ENCODE measurements at regions not wholly inside any gene's neighbourhood (a gene's known extent, or its start where the extent isn't known, plus 50 kb on each side); places are given as distances from the start of the nearest gene placed in this dataset.
"Not testable (repeated sequence)": the region's sequence is repeated elsewhere in the genome, so short reads cannot be mapped to it uniquely, and the experiment has no call there.

DNA sequence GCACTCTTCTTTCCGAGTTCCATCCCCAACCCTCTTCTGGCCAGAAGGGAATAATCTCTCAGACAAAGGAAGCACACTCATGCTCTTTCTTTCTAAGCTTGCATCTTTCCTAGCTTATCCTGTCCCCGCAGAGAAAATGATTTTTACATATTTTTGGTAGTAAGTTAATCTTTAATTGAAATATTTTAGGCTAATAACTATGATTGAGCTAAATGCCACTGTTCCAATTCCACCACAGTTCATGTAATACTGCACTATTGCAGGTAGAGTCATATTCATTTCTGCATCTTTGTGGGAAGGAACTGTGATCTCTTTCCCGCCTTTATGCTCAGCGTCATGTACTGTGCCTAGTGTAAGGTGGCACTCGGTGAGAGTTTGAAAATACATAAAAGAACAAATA, 158.9 kb upstream of the FOXG1 start:
- no peak for DNase-seq (ENCODE audit: low spot score)

DNA sequence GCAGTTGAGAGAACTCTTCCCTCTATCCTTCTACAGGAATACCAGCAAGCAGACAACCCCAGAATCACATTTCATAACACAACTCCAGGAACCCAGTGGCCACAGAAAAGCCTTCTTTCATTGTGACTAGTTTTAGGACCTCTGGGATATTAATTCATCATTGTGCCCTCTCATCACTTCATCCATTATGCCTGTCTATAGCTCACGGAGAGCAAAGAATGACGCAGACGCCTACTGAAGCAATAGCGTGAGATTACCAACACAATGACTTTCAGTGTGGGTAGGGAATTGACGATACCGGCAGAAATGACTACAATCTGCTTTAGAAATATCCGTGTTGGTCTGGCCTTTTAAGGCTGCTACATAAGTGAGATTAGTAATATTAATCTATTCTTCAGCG, 158.1 kb upstream of the FOXG1 start:
- DNase-seq (ENCODE audit: low spot score) = no peak

DNA sequence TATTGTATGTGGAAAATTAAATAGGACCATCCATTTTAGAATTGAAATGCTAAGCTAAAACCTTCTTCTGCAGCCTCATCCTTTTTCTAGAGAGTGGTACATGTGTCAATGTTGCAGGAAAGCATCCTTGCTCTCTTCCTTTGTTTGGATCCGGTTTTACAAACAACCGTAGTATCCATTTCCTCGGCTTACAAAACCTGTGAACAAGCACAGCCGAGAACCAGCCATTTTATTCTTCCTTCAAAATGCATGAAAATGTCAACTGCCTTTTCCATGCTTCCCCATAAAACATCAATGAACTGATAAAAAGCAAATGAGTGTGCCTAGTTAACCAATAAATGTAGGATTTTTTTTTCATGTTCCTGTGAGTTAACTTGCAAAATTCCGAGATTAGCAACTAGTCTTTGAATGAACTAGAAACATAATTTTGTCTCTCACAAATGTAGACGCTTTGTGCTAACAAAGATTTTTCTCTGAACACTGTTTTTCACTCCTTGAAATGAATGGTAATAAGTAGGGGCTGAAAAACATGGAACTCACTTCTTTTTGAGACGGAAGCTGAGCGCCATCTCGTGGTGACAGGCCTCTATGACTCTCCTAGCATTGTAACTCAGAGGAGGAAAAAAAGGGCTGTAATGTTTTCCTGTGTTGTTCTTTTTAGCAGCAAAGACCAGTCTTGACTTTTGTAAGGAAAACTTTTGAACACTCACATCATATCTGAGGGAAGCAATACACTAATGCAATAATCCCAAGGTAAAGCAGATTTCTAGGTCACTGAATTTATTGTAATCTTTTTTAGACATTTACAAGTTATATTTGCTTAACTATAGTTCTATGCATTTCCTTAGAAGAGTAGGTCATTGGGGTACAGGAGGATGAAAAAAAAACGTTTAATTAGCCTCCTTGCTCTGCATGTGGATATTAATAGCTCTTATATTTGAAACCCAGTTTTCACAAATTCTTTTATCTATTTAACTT, 157.4 kb upstream of the FOXG1 start:
- peak; percentile 29 for DNase-seq (ENCODE audit: low spot score)

DNA sequence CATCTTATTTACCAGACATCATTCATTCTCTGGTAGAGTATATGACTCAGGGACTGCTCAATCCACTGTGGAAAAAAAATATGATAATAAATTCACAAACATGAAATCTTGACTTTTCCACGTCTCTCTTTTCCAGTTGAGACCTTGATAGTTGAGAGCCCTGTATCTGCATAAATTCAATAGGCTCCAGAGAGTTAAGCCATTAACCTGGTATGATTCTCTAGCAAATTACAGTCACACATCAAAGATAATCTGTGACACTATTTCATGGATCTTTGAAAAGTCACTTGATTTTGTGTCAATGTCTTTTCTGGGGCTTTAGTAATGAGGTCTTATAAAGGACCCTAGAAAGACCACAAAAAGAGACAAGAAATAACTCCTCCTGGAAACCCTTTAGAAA, 154.2 kb upstream of the FOXG1 start:
- no peak for DNase-seq (ENCODE audit: low spot score)

DNA sequence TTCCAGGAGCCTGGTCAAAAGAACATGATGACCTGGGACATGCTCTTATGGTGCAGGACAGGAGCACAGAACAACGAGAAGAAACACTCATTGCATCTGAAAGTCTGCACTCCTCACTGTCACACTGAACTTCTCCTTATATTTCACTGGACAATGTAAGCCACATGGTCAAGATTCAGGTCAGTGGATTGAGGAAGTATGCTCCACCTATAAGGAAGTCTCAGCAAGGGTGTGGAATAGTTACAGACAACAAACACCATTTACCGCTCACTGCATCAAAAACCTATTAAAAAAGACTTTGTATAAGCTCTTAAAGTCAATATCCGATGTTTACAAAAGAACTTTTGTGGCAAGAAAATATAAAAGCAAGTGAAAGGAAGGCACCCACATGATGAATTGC, 153.1 kb upstream of the FOXG1 start:
- DNase-seq (ENCODE audit: low spot score) = no peak

DNA sequence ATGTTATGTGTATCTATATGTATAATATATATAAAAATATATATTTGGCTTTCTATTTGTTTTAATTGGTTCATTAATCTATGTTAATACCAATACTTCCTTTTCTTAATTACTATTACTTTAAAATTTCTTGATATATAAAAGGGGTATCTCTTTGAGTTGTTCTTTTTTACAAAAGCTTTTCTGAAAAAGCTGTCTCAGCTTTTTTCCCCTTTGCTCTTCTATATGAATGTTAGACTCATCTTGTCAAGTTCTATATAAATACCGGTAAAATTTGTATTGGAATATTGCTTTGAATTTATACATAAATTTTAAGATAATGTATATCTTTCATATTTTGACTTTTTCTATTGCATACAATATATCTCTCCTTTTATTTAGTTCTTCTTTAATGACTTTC, 139.8 kb upstream of the FOXG1 start:
- DNase-seq (ENCODE audit: low spot score) = no peak

DNA sequence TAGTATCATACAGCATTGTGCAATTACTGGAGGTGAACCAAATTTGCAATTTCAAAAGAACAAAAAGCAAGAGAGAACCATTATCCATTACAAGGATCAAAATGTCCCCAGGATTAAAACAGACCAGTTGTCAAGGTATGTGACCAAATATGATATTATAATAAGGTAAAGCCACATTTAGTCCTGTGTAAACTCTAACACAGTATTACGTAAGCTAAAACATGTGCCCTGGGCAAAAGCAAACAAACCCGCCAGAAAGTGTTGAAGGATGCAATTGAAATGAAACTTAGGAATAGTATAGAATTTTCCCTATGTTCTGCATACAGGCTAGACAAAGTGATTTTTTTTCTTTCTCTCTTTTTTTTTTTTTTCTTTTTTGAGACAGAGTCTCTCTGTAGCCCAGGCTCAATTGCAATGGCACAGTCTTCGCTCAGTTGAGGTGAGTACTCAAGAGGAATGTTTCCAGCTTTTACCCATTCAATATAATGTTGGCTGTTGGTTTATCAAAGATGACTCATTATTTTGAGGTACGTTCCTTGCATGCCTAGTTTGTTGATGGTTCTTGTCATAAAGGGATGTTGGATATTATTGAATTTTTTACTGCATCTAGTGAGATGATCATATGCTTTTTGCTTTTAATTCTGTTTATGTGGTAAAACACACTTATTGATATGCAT, 137.1 kb upstream of the FOXG1 start:
- DNase-seq (ENCODE audit: low spot score) = no peak

DNA sequence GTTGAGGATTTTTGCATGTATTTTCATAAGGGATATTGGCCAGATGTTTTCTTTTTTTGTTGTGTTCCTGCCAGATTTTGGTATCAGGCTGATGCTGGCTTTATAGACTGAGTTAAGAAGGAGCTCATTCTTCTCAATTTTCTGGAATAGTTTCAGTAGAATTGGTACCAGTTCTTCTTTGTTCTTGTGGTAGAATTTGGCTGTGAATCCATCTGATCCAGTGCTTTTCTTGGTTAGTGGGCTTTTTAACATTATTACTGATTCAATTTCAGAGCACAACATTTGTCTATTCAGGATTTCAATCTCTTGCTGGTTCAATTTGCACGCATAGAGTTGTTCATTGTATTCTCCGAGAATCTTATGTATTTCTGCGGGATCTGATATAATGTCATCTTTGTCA, 136.5 kb upstream of the FOXG1 start:
- DNase-seq (ENCODE audit: low spot score) = no peak

DNA sequence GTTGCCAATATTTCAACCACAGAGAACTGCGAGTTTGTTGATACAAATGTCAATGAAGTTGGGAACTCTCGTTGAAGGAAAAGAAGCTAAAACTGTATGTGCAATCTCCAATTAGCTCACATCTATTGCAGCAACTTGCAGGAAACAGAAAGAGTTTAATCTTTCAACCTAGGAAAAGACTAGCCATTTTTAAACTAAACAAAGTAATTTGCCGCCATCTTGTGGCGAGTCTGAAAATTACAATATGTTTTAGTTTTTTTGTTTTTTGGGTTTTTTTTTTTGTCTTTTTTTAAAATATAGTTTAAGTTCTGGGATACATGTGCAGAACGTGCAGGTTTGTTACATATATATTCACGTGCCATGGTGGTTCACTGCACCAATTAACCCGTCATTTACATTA, 131.2 kb upstream of the FOXG1 start:
- peak; percentile 18 for DNase-seq (ENCODE audit: low spot score)

DNA sequence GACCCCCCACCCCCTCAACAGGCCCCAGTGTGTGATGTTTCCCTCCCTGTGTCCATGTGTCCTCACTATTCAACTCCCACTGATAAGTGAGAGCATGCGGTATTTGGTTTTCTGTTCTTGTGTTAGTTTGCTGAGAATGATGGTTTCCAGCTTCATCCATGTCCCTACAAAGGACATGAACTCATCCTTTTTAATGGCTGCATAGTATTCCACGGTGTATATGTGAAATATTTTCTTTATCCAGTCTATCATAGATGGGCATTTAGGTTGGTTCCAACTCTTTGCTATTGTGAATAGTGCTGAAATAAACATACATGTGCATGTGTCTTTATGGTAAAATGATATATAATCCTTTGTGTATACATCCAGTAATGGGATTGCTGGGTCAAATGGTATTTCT, 130.8 kb upstream of the FOXG1 start:
- not testable (repeated sequence) for DNase-seq (ENCODE audit: low spot score)

DNA sequence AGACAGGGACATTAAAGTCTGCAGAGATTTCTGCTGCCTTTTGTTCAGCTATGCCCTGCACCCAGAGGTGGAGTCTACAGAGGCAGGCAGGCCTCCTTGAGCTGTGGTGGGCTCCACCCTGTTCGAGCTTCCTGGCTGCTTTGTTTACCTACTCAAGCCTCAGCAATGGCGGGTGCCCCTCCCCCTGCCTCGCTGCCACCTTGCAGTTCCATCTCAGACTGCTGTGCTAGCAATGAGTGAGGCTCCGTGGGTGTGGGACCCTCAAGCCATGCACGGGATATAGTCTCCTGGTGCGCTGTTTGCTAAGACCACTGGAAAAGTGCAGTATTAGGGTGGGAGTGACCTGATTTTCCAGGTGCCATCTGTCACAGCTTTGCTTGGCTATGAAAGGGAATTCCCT, 125.4 kb upstream of the FOXG1 start:
- not testable (repeated sequence) for DNase-seq (ENCODE audit: low spot score)

DNA sequence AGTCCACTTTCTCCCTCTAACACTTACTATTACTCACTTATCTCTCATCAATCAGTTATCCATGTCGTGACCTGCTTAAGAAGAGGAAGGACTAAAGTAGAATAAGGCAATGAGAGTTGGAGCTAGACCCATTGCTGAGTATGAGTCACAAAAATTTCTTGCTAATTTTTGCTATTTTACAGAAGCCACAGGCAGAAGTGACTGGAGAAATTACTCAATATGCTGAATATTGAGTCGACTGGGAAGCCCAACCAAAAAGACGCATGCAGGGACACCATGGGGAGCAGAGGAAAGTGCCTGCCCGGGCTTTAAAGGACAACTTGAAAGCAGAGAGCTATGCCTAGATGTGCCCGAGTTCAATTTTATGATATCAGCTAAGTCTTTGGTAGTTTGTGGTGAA, 115.4 kb upstream of the FOXG1 start:
- DNase-seq (ENCODE audit: low spot score) = peak; percentile 12

DNA sequence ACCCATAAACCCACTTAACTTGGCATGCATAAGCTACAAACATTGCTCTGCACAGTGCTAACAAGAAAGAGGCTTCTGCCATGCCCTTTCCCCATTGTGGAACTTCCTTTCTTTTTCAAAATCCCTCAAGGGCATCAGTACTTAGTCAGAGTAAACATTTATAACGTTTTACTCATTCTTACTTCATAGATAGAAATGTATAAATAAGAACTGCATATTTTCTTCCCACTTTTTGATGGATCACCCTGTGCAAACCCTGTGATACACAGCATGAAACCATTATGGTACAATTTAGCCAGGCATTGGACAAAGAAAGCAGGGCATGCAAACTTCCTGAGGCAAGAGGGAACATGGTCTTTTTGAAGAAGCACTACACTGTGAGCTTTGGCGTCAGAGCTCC, 113.8 kb upstream of the FOXG1 start:
- DNase-seq (ENCODE audit: low spot score) = peak; percentile 39

DNA sequence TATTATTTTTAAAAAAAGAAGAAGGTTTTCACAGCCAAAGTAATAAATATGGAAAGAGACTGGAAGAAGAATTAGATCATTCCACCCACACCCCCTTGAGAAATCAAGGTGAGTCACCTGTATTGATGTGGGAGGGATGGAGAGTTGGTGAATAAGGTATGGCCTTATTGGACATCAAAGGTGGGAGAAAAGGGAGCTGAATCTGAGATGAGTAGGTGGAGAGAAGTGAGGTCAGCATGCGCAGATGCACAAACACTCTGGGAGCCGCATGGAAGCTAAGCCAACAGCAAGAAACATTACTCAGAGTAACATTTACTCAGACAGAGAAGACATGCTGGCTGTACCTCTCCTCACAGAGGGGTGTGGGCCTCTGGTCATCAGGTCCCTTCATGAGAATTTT, 113.1 kb upstream of the FOXG1 start:
- no peak for DNase-seq (ENCODE audit: low spot score)

DNA sequence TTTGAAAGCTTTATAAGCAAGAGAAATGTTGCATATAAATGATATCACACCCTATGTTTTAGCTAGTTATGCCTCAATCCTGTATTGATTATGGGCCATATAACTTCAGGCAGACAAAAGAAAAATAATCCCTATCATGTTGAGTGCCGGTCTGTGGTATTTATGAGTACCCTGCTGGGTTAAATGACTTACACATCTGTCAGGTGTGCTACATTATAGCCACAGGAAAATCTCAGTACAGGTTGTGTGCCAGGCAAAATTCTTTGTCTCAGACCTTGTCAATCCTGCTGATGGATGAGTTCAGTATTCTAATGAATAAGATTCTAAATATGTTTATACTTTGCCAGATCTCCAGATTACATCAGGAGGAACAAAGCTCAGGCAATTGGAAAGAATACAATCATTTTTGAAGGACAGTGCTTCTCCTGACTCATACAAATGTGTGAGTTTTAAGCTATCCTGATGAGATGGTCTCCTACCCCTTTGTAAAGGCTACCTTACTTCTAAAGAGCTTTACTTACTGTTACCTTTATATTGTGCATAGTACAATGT, 109.8 kb upstream of the FOXG1 start:
- no peak for DNase-seq (ENCODE audit: low spot score)

DNA sequence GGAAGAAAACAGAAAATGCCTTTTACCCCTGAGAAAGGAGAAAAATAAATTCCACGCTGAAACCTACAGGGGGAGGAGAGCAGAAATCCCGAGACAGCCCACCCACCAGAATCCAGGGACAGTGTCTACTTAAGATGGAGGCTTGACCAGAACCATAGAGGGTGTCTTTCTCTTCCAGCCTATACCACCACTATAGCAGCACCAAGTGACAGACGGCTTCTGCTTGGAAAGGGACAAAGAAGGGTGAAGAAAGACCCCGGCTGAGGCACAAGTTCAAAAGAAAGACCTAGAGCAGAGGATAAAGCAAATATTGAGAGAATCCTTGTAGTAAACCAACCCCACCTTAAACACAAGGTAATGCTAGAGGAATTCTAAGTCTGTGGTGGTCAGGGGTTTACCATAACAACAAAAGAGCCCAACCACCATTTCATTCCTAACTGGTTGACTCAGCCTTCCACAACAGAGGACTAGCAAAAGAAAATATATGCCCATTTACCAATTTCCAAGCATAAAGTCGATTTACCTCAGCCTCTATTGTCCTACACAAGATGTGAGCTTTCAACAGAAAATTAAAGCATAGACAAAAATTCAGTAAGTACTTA, 105.3 kb upstream of the FOXG1 start:
- peak; percentile 56 for DNase-seq (ENCODE audit: low spot score)

DNA sequence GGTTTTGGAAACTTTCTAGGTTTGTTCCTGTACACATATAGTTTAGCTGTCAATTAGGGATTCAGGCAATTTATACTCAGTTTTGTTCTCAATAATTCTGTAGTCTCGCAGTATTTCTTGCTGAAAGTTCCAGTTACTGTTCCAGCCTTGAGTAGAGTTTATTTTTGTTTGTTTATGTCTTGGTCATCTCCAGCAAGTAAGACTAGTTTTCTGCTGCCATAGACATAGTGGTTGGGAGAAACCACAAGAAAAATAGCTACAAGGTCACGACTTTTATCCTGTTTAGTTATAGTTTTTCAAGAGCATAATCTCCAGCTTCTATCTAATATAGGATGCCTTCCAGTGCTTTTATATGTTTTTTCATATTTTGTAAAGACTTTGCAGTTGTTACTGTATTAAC, 99.6 kb upstream of the FOXG1 start:
- DNase-seq (ENCODE audit: low spot score) = no peak

DNA sequence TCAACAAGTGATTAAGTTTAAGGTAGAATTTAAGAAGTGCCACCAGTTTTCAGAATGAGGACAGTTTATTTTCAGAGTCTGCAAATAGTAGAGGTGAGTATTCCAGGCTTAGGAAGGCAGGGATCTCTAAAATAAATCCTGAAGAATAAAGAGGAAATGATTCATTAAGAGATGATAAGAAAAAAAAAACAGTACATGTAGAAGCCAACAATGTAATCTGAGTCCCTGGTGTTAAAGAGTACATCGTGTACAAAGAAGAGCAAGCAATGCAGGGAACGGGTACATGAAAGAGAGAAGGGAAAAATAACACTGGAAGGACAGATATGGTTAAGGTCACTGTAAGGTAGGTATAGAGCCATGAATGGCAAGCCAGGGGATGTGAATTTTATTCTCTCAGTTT, 95.2 kb upstream of the FOXG1 start:
- peak; percentile 18 for DNase-seq (ENCODE audit: low spot score)

DNA sequence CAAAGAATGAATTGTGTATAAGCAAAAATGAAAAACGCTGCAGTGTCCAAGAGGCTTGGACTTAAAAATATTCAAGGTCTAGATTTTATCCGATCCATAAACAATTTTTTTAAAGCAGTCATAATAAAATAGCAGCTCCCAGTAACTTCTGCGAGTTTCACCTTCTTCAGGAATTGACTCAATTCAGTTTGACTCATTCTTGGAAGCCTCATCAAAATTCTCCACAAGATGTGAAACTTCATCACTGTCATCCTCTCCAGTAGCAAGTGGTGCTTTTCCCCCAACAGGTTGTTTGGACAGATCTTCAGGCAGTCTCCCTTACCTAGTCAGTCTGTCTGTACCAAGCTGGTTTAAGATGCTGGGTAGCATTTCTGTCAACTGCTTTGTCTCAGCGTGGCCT, 93.5 kb upstream of the FOXG1 start:
- no peak for DNase-seq (ENCODE audit: low spot score)

DNA sequence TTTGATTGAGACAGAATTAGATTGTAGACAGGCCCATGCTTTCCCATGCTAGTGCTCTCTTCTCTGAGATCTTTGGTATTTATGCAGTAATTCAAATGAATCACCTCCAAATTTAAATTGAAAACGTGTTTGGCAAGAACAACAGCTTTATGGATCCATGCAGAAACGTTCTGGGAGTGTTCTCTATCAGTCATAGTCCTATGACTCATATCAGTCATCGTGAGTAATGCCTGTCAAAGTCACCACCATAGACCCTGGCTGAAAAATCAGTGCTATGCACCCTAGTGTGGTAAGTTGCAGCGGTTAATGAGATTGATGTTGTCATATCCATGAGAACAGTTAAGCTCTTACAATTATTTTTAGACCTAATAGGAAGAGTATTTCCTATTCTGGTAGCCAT, 90.1 kb upstream of the FOXG1 start:
- DNase-seq (ENCODE audit: low spot score) = peak; percentile 24

DNA sequence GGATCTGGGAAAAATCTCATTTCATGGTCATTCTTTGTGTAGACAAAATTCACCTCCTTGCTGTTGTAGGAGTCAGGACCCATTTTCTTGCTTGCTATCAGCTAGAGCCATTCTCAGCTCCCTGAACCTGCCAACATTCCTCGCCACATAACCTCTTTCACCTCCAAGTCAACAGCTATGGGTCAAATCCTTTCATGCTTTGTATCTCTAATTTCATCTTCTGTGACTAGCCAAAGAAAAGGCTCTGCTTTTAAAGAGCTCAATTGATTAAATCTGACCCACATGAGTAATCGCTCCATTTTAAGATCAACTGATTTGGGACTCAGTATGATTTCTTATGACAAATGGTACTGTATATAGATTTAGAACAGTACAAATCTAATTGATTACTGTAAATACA, 89.2 kb upstream of the FOXG1 start:
- no peak for DNase-seq (ENCODE audit: low spot score)

DNA sequence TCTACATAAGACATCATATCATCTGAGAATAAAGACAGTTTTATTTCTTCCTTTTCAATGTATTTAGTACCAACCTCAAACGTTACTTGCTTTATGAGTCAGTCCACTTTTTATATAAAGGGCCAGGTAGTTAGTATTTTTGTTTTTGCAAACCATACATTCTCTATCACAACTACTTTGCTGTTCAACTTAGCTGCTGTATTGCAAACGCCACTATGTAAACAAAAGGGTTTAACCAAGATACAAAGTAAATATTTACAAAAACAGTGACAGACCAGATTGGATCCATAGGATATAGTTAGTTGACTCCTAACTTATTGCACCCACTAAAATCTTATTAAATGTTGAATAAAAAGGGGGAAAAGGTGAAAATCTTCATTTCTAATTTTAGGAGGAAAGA, 87.7 kb upstream of the FOXG1 start:
- no peak for DNase-seq (ENCODE audit: low spot score)

DNA sequence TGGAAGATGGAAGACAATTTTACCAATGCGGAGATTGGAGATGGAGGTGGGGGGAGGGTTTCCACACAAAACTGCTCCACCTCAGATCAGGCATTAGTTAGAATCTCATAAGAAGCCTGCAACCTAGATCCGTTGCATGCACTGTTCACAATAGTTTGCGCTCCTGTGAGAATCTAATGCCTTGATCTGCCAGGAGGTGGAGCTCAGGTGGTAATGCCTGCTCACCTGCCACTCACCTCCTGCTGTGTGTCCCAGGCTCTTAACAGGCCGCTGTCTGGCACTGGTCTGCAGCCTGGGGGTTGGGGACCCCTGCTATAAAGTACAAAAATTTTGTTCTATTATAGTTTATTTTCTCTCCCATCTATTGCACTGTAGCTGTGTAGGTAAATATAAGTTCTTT, 84.9 kb upstream of the FOXG1 start:
- no peak for DNase-seq (ENCODE audit: low spot score)
